ENCODE measurements at regions not wholly inside any gene's neighbourhood (a gene's known extent, or its start where the extent isn't known, plus 50 kb on each side); places are given as distances from the start of the nearest gene placed in this dataset.

- no peak for DNase-seq
- Histone ChIP-seq H3K9me3 (no peaks in the 10 kb centered on the region), H3K27ac (no peak overlapping the region), H3K27me3 (ENCODE audit: low read depth) (no peaks in the 10 kb centered on the region), H3K36me3 (no peaks in the 10 kb centered on the region), H3K4me3 (no peak overlapping the region), H3K4me1 (no peaks in the 10 kb centered on the region)
- intact Hi-C loops (cut with DNase I), result no loop called here
- no peak for TF ChIP-seq CTCF (IDR thresholded peaks at IDR 0.05)
- no peak for ATAC-seq
Measured at GRCh38 chr10:24104895-24105294, 104.0 kb upstream of the KIAA1217 start.

GRCh38 chr10:24113901-24114300, 95.0 kb upstream of the KIAA1217 start:
- intact Hi-C loops (cut with DNase I), result no loop called here
- peaks cover 6% of the 10 kb centered on the region for H3K4me1 ChIP-seq
- H3K4me3 ChIP-seq, result no peak overlapping the region
- no peaks in the 10 kb centered on the region for H3K27me3 ChIP-seq (ENCODE audit: low read depth)
- no peak overlapping the region for H3K27ac ChIP-seq
- ATAC-seq (no peak), DNase-seq (no peak)
- no peaks in the 10 kb centered on the region for H3K36me3 ChIP-seq
- no peak for TF ChIP-seq CTCF (IDR thresholded peaks at IDR 0.05)
- H3K9me3 ChIP-seq, result no peaks in the 10 kb centered on the region

GRCh38 chr10:24114556-24114955, 94.4 kb upstream of the KIAA1217 start:
- no peak for ATAC-seq
- Histone ChIP-seq H3K4me1 (peaks cover 6% of the 10 kb centered on the region), H3K9me3 (no peaks in the 10 kb centered on the region), H3K36me3 (no peaks in the 10 kb centered on the region), H3K27me3 (ENCODE audit: low read depth) (no peaks in the 10 kb centered on the region), H3K4me3 (no peak overlapping the region), H3K27ac (peak overlapping the region; percentile 51)
- no peak for DNase-seq
- no peak for TF ChIP-seq CTCF (IDR thresholded peaks at IDR 0.05)
- intact Hi-C loops (cut with DNase I), result no loop called here

- Histone ChIP-seq H3K36me3 (no peaks in the 10 kb centered on the region), H3K9me3 (no peaks in the 10 kb centered on the region), H3K4me3 (no peak overlapping the region), H3K27ac (peak overlapping the region; percentile 51), H3K27me3 (ENCODE audit: low read depth) (no peaks in the 10 kb centered on the region), H3K4me1 (peaks cover 6% of the 10 kb centered on the region)
- no peak for TF ChIP-seq CTCF (IDR thresholded peaks at IDR 0.05)
- DNase-seq (no peak), ATAC-seq (peak in 1 of 2 donors; percentile 35)
- intact Hi-C loops (cut with DNase I), result no loop called here
Measured at GRCh38 chr10:24115403-24115802, 93.5 kb upstream of the KIAA1217 start.

- Histone ChIP-seq H3K4me1 (peaks cover 6% of the 10 kb centered on the region), H3K27me3 (ENCODE audit: low read depth) (no peaks in the 10 kb centered on the region), H3K4me3 (peak overlapping the region; percentile 39), H3K27ac (peak overlapping the region; percentile 64), H3K9me3 (no peaks in the 10 kb centered on the region), H3K36me3 (no peaks in the 10 kb centered on the region)
- intact Hi-C loops (cut with DNase I), result no loop called here
- DNase-seq (no peak), ATAC-seq (no peak)
- TF ChIP-seq CTCF (IDR thresholded peaks at IDR 0.05), result no peak
Measured at GRCh38 chr10:24118246-24118645, 90.7 kb upstream of the KIAA1217 start.

- TF ChIP-seq CTCF (IDR thresholded peaks at IDR 0.05), result no peak
- intact Hi-C loops (cut with DNase I), result no loop called here
- H3K27me3 ChIP-seq (ENCODE audit: low read depth), result no peaks in the 10 kb centered on the region
- H3K4me1 ChIP-seq, result peaks cover 5% of the 10 kb centered on the region
- peak overlapping the region; percentile 39 for H3K4me3 ChIP-seq
- no peak for DNase-seq
- peak overlapping the region; percentile 24 for H3K27ac ChIP-seq
- no peak for ATAC-seq
- H3K36me3 ChIP-seq, result no peaks in the 10 kb centered on the region
- no peaks in the 10 kb centered on the region for H3K9me3 ChIP-seq
Measured at GRCh38 chr10:24119896-24120295, 89.0 kb upstream of the KIAA1217 start.

All from lower lobe of right lung (tissue), 2 donors.